GM18951 (cell line): ENCODE measurements at regions not wholly inside any gene's neighbourhood (a gene's known extent, or its start where the extent isn't known, plus 50 kb on each side); places are given as distances from the start of the nearest gene placed in this dataset.

Source experiments
- POLR2A ChIP-seq: IDR thresholded peaks from 4 replicates; pipeline ENCODE4 v1.6.1; 2011; ENCODE audit warnings: mild to moderate bottlenecking; ENCODE audit not compliant: insufficient read length, insufficient read depth; ENCODE audit errors: extremely low read depth
- in situ Hi-C: fragments of 300-500 bp; cut with MboI; formaldehyde crosslinking; loops from one replicate; pipeline ENCODE4 v1.12.0; 2022; ENCODE audit warnings: low sequenced_read_pairs, mixed read lengths, inconsistent platforms; ENCODE audit not compliant: unreplicated experiment

DNA sequence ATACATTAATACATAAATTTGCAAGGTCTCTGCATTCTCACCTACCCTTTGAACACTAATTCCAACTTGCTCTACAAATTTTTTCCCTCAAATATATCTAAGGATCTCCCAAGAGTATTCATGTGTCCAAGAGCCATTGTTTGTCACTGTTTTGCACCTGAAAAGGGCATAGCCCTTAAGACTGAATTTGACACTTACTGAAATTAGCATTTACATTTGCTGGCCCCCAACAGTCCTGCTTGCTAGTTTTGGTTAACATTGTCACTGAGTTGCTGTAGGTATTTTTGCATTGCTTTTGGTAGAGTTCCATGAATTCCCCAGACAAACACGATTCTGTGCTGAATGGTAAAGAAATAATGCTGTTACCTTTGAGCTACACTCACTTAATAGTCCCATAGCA, 57.3 kb downstream of the KCNA4 start:
- no peak for TF ChIP-seq POLR2A
- in situ Hi-C loops = no loop called here

DNA sequence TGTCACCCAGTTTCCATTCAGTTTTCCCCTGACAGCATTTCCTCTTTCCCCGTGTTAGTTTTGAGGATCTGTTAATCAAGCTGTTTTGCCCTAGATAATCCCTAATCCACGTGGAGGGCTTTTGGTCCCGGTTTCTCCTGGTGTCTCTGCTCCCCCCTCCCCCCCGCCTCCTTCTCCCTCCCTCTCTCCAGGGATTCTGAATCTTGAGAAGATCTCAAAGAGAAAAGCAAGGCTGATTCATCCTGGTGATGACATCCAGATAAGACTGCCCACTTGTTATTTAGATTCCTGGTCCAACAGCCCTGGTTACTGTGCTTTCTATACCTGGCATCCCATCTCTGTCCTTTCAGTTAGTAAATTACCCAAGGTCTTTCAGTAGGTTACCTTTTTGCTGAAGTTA, 59.4 kb downstream of the KCNA4 start:
- in situ Hi-C loops = no loop called here
- no peak for TF ChIP-seq POLR2A

DNA sequence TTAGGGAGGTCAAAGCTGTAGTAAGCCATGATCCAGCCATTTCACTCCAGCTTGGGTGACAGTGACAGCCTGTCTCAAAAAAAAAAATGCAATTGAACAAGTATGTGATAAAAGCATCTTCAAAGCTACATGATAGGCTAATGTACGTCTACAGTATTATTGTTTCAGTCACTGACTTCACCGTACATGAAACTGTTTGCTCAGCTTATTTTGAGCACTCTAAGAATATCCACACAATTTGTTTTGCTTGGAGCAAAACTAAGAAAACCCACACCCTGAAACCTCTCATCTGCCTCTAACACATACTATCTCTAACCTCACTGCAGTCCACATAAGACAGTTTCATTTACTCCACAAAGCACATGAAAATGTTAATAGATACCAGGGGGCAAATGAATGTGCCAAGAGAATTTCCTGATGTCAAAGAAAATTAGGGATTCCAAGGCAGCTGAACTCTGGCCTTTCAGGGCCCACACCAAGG, 60.7 kb downstream of the KCNA4 start:
- TF ChIP-seq POLR2A = no peak

DNA sequence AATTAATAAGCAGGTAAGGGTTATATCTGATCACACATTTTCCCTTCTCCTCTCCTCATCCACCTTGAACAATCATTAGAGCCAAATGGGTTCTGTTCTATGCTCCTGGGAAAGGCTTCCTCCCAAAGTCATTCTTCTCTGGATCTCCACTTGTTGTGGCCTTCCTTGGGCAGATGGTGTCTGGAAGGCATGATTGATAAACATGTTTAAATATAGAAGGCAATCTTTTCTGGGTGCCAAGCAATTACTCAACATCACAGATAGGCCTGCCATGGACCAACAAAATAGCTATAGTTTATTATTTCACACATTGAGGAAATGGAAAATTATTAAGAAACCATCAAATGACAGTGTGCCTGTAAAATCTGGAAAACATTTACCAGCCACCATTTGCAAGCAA, 73.5 kb downstream of the KCNA4 start:
- in situ Hi-C loops = no loop called here
- TF ChIP-seq POLR2A = no peak

More for the DNA sequence above, 60.7 kb downstream of the KCNA4 start:
- in situ Hi-C loops = no loop called here

DNA sequence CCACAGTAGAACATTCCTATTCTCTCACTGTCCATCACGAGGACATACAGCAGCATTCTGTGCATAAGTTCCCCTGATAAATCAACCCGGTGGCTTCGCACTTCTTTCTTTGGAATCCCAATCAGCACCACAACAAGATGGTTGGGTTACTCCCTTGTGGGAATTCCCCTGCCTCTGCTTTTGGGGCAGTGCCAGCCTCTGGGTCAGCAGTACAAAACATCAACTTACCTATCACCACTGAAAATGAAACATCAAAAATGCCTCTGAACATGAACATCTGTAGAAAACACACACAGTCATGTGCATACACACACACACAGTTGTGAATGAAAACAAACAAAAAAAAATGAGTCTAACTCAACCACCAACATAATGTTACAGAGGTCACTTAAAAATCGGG, 79.3 kb downstream of the KCNA4 start:
- no peak for TF ChIP-seq POLR2A
- in situ Hi-C loops = no loop called here

DNA sequence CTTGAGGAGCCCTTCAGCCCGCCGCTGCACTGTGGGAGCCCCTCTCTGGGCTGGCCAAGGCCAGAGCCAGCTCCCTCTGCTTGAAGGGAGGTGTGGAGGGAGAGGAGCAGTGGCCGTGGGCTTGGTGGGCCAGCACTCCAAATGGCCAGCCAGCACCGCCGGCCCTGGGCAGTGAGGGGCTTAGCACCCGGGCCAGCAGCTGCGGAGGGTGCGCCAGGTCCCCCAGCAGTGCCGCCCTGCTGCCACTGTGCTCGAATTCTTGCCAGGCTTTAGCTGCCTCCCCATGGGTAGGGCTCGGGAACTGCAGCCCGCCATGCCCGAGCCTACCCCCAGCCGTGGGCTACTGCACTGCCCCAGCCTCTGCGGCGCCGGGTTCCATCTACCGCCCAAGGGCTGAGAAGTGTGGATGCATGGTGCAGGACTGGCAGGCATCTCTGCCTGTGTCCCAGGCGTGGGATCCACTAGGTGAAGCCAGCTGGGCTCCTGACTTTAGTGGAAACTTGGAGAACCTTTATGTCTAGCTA, 82.7 kb downstream of the KCNA4 start:
- TF ChIP-seq POLR2A = no peak
- in situ Hi-C loops = no loop called here

DNA sequence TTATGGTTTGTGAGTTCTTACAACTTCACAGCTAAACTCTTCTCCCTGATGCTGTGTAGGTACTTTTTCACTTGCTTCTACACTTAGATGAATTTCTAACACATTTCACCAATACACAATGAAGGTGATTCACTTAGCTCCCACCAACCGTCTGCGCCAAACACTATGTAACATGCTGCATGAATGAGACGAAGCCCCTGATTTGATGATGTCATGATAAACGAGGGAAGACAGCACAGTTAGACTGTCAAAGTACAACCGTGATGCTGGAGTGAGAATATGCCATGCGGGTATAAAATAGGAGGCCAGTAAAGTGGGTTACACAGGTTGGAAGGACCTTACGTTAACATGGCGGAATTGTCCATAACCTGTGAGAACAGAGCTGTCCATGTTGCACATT, 100.8 kb downstream of the KCNA4 start:
- TF ChIP-seq POLR2A = no peak
- in situ Hi-C loops = no loop called here

DNA sequence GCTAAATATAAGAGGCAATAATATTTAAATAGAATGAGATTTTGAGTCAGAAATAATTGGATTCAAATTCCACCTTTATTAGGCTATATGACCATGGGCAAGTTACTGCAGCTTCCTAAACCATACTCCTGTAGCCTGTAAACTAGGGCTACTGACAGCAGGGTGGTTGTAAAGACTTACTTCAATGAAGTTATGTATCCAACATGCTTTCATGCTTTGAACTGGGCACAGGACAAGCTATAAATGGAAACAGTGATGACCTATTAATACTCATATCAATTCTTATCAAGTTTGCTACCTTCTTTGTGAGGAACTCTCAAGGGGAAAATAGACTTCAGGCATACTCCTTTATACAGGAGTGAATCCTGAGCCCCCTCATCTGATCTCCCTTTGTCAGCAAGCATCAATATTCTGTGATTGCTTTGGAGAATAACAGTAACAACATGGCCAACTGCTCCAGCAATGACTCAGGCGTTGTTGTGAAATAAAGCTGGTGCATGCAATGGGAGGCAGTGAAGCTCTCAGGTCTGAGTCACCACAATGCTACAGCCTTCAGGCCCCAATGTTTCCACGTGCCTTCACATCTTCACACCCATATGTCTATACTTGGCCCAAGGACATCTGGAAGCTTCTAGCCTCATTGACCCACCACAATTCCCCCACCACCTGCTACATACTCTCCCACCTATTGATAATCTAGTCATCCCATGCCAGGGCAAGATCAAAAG, 102.5 kb downstream of the KCNA4 start:
- in situ Hi-C loops = no loop called here
- TF ChIP-seq POLR2A = no peak

DNA sequence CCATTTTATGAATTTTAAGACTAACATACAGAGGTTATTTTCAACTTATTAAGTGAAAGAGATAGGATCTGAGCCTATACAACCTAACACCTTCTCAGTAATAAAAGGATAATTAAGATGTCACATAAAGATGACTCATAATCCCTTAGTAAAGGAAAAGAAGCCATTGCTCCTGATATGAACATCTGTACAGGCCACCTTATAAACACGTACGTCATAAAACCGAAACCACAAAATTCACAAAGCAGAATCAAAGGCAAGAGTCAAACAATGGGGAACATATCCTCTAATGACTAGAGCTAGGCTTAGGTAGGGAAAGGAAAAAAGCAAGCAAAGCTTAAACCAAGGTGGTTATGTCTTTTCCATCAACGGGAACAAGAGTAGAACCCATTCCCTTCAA, 103.5 kb downstream of the KCNA4 start:
- in situ Hi-C loops = no loop called here

DNA sequence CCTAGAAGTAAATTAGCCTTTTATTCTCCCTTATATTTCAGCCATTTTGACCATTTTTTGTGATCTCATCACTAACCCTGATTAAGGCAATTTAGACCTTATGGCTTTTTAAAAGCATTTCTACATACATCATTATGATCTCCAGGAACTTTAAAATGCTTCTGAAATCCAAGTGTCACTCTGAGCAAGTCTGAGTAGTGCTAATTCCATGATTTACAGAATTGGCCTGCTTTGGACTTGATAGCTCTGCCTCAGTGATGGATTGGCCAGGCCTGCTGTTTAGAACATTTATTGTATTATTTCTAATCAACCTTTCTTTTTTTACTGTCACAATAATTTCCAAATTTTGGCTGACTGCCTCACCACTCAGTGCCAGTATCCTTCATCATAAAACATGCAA, 116.4 kb downstream of the KCNA4 start:
- in situ Hi-C loops = no loop called here
- TF ChIP-seq POLR2A = no peak

More for the DNA sequence above, 103.5 kb downstream of the KCNA4 start:
- TF ChIP-seq POLR2A = no peak

DNA sequence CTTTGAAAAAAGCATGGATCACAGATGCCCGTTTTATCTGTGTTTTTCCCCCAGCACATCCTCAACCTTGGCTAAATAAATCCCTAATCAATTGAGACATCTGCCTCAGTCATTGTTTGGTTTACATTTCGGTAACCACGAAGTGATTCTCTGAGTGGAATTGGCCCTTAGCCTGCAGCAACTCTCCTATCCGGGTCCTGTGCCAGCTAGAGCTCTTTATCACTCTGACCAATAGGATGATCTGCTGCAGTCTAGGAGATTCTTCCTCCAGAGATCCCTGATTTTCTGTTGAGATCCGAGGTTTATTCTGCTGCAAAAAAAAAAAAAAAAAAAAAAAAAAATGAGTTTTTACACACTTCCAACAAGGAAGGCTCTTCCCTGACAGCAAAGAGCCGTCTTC, 137.3 kb downstream of the KCNA4 start:
- no peak for TF ChIP-seq POLR2A
- in situ Hi-C loops = no loop called here

DNA sequence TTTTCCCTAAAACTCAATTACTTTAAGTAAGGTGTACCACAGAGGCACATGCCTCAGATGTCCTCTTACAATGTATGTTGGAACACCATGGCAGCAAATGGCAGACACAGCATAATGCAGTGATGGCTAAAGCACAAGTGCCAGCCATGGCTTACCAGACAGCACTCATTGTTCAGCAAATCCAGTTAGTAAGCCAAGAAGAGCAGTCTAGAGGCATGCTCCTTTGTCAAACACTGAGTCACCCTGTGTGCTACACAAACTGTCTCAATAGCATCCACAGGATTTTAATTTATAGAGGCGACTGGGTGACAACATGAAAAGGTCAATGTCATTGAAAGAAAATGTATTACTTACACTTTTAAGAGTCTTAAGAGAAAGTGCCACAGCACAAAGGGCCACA, 140.6 kb downstream of the KCNA4 start:
- no peak for TF ChIP-seq POLR2A
- in situ Hi-C loops = no loop called here

DNA sequence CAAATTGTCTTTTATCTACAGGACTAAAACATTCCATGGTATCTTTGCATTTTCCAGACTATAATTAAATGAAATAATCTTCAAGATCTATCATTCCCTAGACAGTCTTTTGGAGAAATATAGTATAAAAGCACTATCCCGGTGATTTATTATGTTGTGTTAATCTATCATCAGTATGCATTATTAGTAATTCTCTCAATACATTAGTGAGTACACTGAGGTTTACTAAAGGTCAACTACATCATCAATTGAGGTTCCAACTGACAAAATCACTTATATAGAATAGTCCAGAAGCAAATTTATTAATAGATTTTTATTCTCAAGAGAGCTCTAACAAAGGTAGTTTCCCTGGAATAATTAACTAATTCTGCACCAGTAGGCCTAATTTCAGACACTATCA, 169.6 kb downstream of the KCNA4 start:
- in situ Hi-C loops = no loop called here
- TF ChIP-seq POLR2A = no peak

DNA sequence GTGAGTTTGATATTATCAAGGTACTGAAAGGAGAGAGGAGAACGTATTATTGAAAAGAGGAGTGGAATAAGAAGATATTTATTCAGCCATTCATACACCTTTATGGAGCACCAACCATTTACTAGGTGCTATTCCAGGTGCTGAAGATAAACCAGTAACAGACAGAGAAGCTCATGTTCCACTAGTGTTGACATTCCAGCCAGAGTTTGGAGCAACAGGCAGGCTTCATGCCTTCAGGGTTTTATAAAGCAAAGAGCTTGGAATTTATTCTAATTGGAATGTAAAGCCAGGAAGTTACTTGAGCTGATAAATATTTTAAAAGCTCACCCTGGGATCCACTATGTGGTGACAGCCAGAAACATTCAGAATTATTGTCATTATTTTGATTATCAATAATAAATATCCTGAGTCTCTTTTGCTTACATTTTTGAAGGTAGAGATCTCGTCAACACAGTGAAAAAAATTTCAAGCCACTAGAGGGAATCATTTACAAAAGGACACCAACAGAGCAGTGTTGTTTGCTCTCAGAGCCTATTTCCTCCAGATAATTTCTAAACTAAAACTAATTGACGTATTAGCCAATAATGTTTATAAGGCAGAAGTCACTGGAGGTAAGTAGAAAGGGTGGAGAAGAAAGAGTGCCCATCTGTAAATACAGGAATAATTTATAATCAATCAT, 172.0 kb downstream of the KCNA4 start:
- TF ChIP-seq POLR2A = no peak
- in situ Hi-C loops = no loop called here
